ENCODE measurements at regions not wholly inside any gene's neighbourhood (a gene's known extent, or its start where the extent isn't known, plus 50 kb on each side); places are given as distances from the start of the nearest gene placed in this dataset.

GRCh38 chr4:83191026-83191425, 76.5 kb upstream of the PLAC8 start (continued):
- TF ChIP-seq ZC3H10 (CRISPR knock-in tag; IDR thresholded peaks at IDR 0.05) (no peak), POU6F1 (CRISPR knock-in tag; IDR thresholded peaks at IDR 0.05; ENCODE audit: borderline replicate concordance, low read depth) (no peak), TCF4 (CRISPR knock-in tag; IDR thresholded peaks at IDR 0.05; ENCODE audit: borderline replicate concordance) (no peak)

- peak; percentile 58; the same call in 2 of the 3 replicates for ATAC-seq
These were observed 75.2 kb upstream of the PLAC8 start for GRCh38 chr4:83189631-83190136.

GRCh38 chr4:83180431-83180968, 66.0 kb upstream of the PLAC8 start:
- ATAC-seq: no peak
- no peak for TF ChIP-seq BACH2 (CRISPR knock-in tag; IDR thresholded peaks at IDR 0.05; ENCODE audit: borderline replicate concordance)
- TF ChIP-seq ESRRG (CRISPR knock-in tag; IDR thresholded peaks at IDR 0.05): no peak
- no peak for TF ChIP-seq SNAI2 (CRISPR knock-in tag; IDR thresholded peaks at IDR 0.05)
- TF ChIP-seq ZFP3 (CRISPR knock-in tag; IDR thresholded peaks at IDR 0.05): no peak
- TF ChIP-seq TCF4 (CRISPR knock-in tag; IDR thresholded peaks at IDR 0.05; ENCODE audit: borderline replicate concordance): no peak
- TF ChIP-seq RARB (CRISPR knock-in tag; IDR thresholded peaks at IDR 0.05): no peak
- no peak for TF ChIP-seq POU6F1 (CRISPR knock-in tag; IDR thresholded peaks at IDR 0.05; ENCODE audit: borderline replicate concordance, low read depth)

More at GRCh38 chr4:83189631-83190136, 75.2 kb upstream of the PLAC8 start:
- TF ChIP-seq ZFP3 (CRISPR knock-in tag; IDR thresholded peaks at IDR 0.05) (no peak), ZNF565 (CRISPR knock-in tag; conservative IDR thresholded peaks at IDR 0.05; ENCODE audit: low read depth) (no peak), GLIS3 (CRISPR knock-in tag; IDR thresholded peaks at IDR 0.05) (no peak), ZNF8 (CRISPR knock-in tag; IDR thresholded peaks at IDR 0.05) (no peak), POU6F1 (CRISPR knock-in tag; IDR thresholded peaks at IDR 0.05; ENCODE audit: borderline replicate concordance, low read depth) (no peak), TCF4 (CRISPR knock-in tag; IDR thresholded peaks at IDR 0.05; ENCODE audit: borderline replicate concordance) (no peak), OSR1 (CRISPR knock-in tag; IDR thresholded peaks at IDR 0.05) (no peak), ZFP30 (CRISPR knock-in tag; IDR thresholded peaks at IDR 0.05) (no peak), RARB (CRISPR knock-in tag; IDR thresholded peaks at IDR 0.05) (no peak), ZNF70 (CRISPR knock-in tag; IDR thresholded peaks at IDR 0.05) (no peak), ESRRG (CRISPR knock-in tag; IDR thresholded peaks at IDR 0.05) (no peak), CREB5 (CRISPR knock-in tag; IDR thresholded peaks at IDR 0.05; ENCODE audit: low read depth) (no peak), SNAI2 (CRISPR knock-in tag; IDR thresholded peaks at IDR 0.05) (no peak), PATZ1 (CRISPR knock-in tag; IDR thresholded peaks at IDR 0.05; ENCODE audit: borderline replicate concordance) (no peak)

GRCh38 chr4:83179205-83179604, 64.7 kb upstream of the PLAC8 start:
- no peak for ATAC-seq

More at GRCh38 chr4:83179205-83179604, 64.7 kb upstream of the PLAC8 start:
- TF ChIP-seq PATZ1 (CRISPR knock-in tag; IDR thresholded peaks at IDR 0.05; ENCODE audit: borderline replicate concordance) (no peak), BACH2 (CRISPR knock-in tag; IDR thresholded peaks at IDR 0.05; ENCODE audit: borderline replicate concordance) (no peak), CSDC2 (CRISPR knock-in tag; IDR thresholded peaks at IDR 0.05) (no peak), ZNF70 (CRISPR knock-in tag; IDR thresholded peaks at IDR 0.05) (no peak), RARB (CRISPR knock-in tag; IDR thresholded peaks at IDR 0.05) (no peak), ISL1 (CRISPR knock-in tag; IDR thresholded peaks at IDR 0.05) (no peak), GLIS3 (CRISPR knock-in tag; IDR thresholded peaks at IDR 0.05) (no peak), ZNF565 (CRISPR knock-in tag; conservative IDR thresholded peaks at IDR 0.05; ENCODE audit: low read depth) (no peak), ZFP3 (CRISPR knock-in tag; IDR thresholded peaks at IDR 0.05) (no peak)
